Stimulated activated CD4-positive, alpha-beta T cell treated with anti-CD3 and anti-CD28 coated beads, Interleukin-1b, Interleukin-23, amount 100 ng/mL, for 48 hours (primary cell): ENCODE measurements at regions not wholly inside any gene's neighbourhood (a gene's known extent, or its start where the extent isn't known, plus 50 kb on each side); places are given as distances from the start of the nearest gene placed in this dataset.
"Not testable (repeated sequence)": the region's sequence is repeated elsewhere in the genome, so short reads cannot be mapped to it uniquely, and the experiment has no call there.

Experiments used
- DNase-seq: peaks from one replicate; pipeline ENCODE4 v3.0.0-alpha.2; 2020

GRCh38 chr15:19987389-19988048 lies 554.1 kb downstream of the GOLGA6L6 start:
- DNase-seq = peak; percentile 5

GRCh38 chr15:19984101-19984500 lies 557.5 kb downstream of the GOLGA6L6 start:
- DNase-seq = no peak

GRCh38 chr15:19974998-19975397 lies 566.6 kb downstream of the GOLGA6L6 start:
- DNase-seq = no peak

GRCh38 chr15:19973718-19974117 lies 567.9 kb downstream of the GOLGA6L6 start:
- DNase-seq = peak; percentile 11

GRCh38 chr15:19972582-19972981 lies 569.0 kb downstream of the GOLGA6L6 start:
- DNase-seq = not testable (repeated sequence)

- not testable (repeated sequence) for DNase-seq
These were observed 576.0 kb downstream of the GOLGA6L6 start for GRCh38 chr15:19965574-19965973.

- DNase-seq = not testable (repeated sequence)
These were observed 577.1 kb downstream of the GOLGA6L6 start for GRCh38 chr15:19964480-19964879.

- DNase-seq = no peak
These were observed 585.3 kb downstream of the GOLGA6L6 start for GRCh38 chr15:19956124-19956796.

- DNase-seq = no peak
These were observed 597.2 kb downstream of the GOLGA6L6 start for GRCh38 chr15:19944261-19944888.

GRCh38 chr15:19943515-19943914 lies 598.1 kb downstream of the GOLGA6L6 start:
- no peak for DNase-seq

GRCh38 chr15:19903281-19903680 lies 638.3 kb downstream of the GOLGA6L6 start:
- not testable (repeated sequence) for DNase-seq

GRCh38 chr15:19902388-19902787 lies 639.2 kb downstream of the GOLGA6L6 start:
- DNase-seq = not testable (repeated sequence)

- DNase-seq = not testable (repeated sequence)
These were observed 640.2 kb downstream of the GOLGA6L6 start for GRCh38 chr15:19901414-19901813.

- no peak for DNase-seq
These were observed 642.4 kb downstream of the GOLGA6L6 start for GRCh38 chr15:19899021-19899824.

GRCh38 chr15:19888811-19889210 lies 652.8 kb downstream of the GOLGA6L6 start:
- DNase-seq = not testable (repeated sequence)

GRCh38 chr15:19844061-19844460 lies 697.5 kb downstream of the GOLGA6L6 start:
- not testable (repeated sequence) for DNase-seq
